ENCODE measurements at regions not wholly inside any gene's neighbourhood (a gene's known extent, or its start where the extent isn't known, plus 50 kb on each side); places are given as distances from the start of the nearest gene placed in this dataset.
"Not testable (repeated sequence)": the region's sequence is repeated elsewhere in the genome, so short reads cannot be mapped to it uniquely, and the experiment has no call there.

GRCh38 chr9:20237686-20238085 lies 384.6 kb downstream of the MLLT3 start:
- DNase-seq = no peak

GRCh38 chr9:20236676-20237075 lies 385.6 kb downstream of the MLLT3 start:
- no peak for DNase-seq

- not testable (repeated sequence) for DNase-seq
Measured at GRCh38 chr9:20235206-20235605, 387.1 kb downstream of the MLLT3 start.

- no peak for DNase-seq
Measured at GRCh38 chr9:20228096-20228495, 394.2 kb downstream of the MLLT3 start.

DNA sequence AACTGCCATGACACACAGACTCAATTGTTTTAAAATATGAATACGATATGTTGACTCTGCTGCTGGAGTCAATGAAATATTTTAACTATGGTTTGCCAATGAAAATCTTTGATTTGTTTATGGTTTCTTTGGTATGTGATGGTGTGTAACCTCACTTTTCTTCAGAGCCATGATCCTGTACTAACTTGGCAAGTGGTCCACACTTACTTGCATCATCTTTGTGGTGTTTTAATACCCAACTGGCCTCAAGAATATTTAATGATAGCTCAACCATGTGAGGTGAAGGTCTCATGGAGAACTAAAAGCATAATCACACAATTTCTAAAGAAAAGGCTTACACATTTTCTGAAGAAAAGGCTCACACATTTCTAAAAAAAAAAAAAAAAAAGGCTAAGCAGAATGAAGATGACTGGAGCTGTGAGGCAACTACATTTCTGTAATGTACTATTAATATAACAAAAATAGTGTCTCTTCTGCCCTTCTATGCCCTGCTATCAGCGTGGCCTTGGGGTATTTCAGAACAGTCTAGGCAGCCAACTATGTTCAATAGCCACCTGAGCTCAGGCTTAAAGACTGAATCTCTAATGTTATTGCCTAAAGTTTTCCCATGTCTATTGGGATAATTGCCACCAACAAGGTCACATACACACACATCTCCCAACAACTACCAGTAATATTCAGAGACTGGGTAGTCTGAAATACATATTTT lies 395.0 kb downstream of the MLLT3 start:
- no peak for DNase-seq

DNA sequence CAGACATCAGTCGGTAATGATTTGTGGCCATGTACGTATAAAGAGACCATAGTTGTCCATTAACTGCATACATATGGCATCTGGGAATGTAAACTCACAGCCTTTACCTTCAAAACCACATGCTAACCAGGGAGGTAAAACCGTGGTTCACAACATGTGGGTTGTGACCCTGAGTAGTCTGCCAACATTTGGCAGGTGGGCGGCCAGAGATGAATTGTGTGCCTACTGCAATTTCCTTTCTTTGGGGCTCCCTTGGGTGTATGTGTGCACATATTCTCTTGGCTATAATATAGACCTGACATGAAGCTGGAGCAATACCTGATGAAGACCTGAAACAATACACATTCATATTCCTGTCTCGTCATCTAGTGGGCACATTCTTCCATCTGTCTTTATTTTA lies 396.0 kb downstream of the MLLT3 start:
- no peak for DNase-seq

DNA sequence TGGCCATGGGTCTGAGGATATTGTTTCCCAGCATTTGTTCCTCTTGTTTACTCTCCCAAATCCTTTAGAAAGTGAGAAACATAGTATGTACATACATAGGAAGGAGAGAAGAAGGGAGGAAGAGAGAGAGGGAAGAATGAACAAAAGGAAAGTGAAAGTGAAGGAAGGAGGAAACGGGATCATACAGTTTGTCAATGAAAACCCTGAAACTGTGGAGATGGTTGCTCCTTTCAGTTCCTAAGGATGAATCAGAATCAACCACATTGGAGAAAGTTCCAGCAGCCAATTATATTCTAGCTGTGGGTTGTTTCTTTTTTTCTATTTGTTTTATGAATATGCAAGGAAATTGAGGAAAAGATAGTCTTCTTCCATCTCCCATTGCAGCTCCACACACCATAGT lies 396.5 kb downstream of the MLLT3 start:
- no peak for DNase-seq

DNA sequence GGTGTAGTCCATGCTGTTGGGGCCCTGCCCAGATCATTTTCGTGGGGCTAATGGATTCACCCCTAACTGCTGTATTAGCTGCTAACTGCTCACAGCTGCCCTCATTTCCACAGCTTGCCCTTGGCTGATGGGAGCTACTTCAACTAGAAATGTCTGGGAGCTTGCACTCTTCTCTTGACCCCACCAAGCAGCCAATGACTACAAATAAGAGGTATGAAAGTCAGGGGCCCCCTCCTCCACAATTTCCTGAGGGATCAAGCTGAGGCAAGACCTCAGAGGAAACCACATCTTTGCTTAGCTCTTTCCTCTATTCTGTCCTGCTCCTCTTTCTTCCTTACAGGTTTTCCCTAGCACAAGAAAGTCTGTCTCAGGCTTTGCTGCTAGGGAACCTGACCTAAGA lies 397.5 kb downstream of the MLLT3 start:
- DNase-seq = no peak

- DNase-seq = no peak
Measured at GRCh38 chr9:20220286-20220685, 402.0 kb downstream of the MLLT3 start.

GRCh38 chr9:20219437-20219836 lies 402.9 kb downstream of the MLLT3 start:
- no peak for DNase-seq

DNA sequence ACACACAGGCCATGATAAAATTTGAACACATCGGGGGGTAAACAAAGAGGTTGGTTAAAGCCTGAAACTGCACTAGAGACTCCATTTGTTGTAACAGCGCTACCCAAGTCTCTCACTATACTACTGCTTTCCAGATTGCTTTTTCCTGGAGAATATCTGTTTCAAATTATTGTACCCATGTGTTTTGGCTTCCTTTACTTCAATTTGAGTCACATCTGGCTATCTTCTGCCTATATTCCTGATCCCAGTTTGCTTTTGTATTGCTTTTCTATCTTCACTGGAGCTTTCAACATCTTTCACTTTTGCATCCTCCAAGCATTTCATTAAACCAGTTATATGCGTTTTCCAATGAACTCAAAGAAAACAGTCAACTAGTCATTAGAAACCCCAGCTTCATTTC lies 404.7 kb downstream of the MLLT3 start:
- no peak for DNase-seq

- DNase-seq = no peak
Measured at GRCh38 chr9:20216438-20216837, 405.9 kb downstream of the MLLT3 start.

DNA sequence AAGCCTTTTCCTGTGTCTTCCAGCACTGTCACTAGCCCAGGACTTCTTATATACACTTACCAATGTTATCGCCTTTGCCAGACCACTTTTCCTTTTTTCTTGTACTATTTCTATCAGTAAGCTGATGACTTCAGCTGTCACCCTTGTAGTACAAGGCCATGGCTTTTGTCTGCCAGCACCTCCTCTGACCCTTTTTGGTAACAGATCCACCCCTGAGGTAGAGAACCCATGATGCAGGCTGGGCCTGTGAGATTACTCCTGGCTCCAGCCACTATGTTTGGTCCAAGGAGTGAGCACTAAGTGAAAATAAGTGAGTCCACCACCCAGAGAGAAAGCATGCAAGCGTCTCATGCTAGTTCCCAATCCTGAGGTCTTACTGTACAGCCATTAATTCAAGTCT lies 406.7 kb downstream of the MLLT3 start:
- DNase-seq = no peak

- no peak for DNase-seq
Measured at GRCh38 chr9:20212806-20213205, 409.5 kb downstream of the MLLT3 start.

- no peak for DNase-seq
Measured at GRCh38 chr9:20209391-20210340, 412.6 kb downstream of the MLLT3 start.

GRCh38 chr9:20208961-20209371 lies 413.3 kb downstream of the MLLT3 start:
- no peak for DNase-seq

GRCh38 chr9:20208226-20208625 lies 414.1 kb downstream of the MLLT3 start:
- no peak for DNase-seq

DNA sequence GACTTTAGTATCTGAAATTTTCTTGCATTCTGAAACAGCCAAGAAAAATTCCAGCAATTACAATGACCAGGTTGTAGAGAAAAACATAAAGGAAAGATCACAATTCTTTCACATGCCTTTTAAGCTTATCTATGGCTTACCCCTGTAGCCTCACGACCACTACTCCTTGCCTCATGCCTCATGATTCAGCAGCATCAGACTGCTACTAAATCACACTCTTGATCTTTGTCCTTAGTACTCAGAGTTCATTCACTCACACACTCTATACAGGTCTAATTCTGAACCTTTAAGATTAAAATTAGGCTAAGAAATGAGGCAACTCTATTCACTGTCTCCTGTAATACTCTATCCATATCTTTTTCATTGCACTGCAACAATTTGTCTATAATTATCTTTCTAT lies 415.1 kb downstream of the MLLT3 start:
- DNase-seq = no peak

- DNase-seq = no peak
Measured at GRCh38 chr9:20205821-20206220, 416.5 kb downstream of the MLLT3 start.

DNA sequence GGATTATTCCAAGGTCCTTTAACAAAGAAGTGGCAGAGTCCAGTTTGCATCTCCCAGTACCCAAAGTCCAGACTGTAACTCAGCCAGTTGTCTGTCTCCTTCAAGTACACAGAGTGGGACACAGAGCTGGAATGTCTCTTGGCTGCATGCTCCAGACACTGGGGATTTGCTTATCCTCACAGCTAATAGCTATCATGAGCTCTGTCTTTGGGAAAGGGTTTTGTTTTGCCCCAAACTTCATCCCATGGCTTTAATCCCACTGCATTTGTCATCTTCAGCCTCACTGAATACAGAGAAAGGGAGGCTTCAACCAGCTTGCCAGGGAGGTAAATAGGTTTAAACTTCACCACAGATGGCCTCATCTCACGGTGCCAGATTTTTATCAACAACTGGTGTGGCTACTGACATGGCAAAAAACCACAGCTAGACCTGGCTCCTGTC lies 412.2 kb upstream of the SLC24A2 start:
- DNase-seq = no peak

GRCh38 chr9:20200581-20200980 lies 411.7 kb upstream of the SLC24A2 start:
- DNase-seq = no peak

DNA sequence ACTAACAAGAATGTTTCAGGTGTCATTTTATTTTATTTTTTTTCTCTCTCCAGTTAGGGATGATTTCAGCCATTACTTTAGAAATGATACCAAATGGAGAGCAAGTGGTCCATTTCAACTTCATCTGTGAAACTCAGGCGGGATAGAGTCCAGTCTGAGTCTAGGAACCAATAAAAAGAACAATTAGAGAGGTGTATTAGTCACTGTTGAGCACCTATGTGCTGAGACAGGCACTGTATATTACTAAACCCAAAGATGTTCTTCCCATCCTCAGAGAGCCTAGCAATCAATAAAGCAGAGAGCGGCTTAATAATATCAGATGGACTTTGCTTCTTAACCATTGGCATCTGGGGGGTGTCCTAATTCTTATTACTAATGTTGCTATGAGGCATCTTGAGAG lies 410.3 kb upstream of the SLC24A2 start:
- DNase-seq = no peak

GRCh38 chr9:20197976-20198685 lies 409.3 kb upstream of the SLC24A2 start:
- DNase-seq = no peak
